ENCODE measurements at regions not wholly inside any gene's neighbourhood (a gene's known extent, or its start where the extent isn't known, plus 50 kb on each side); places are given as distances from the start of the nearest gene placed in this dataset.

GRCh38 chr11:45580399-45580798, 85.0 kb downstream of the CHST1 start:
- Histone ChIP-seq H3K4me3 (ENCODE audit: insufficient read length, low read depth) (no peak overlapping the region), H3K9ac (ENCODE audit: insufficient read length, low read depth) (no peak overlapping the region), H3K27me3 (ENCODE audit: insufficient read depth, insufficient read length) (peaks cover 33% of the 10 kb centered on the region), H3K36me3 (ENCODE audit: insufficient read depth, insufficient read length, low read length) (no peaks in the 10 kb centered on the region), H3K9me3 (ENCODE audit: insufficient read depth, low read length) (no peaks in the 10 kb centered on the region), H3K4me1 (ENCODE audit: insufficient read depth, insufficient read length) (peaks cover 16% of the 10 kb centered on the region)
- DNase-seq (ENCODE audit: low read depth, low spot score): peak; percentile 43
- TF ChIP-seq ZNF274 (IDR thresholded peaks at IDR 0.05; ENCODE audit: low read depth, low read length) (no peak), SUZ12 (IDR thresholded peaks at IDR 0.05; ENCODE audit: extremely low read depth, insufficient read depth, insufficient read length) (no peak), YY1 (IDR thresholded peaks at IDR 0.05; ENCODE audit: insufficient read depth, insufficient read length) (no peak)

- Histone ChIP-seq H3K27me3 (ENCODE audit: insufficient read depth, insufficient read length) (peaks cover 26% of the 10 kb centered on the region), H3K4me1 (ENCODE audit: insufficient read depth, insufficient read length) (peaks cover 16% of the 10 kb centered on the region), H3K9ac (ENCODE audit: insufficient read length, low read depth) (no peak overlapping the region), H3K9me3 (ENCODE audit: insufficient read depth, low read length) (no peaks in the 10 kb centered on the region), H3K36me3 (ENCODE audit: insufficient read depth, insufficient read length, low read length) (no peaks in the 10 kb centered on the region), H3K4me3 (ENCODE audit: insufficient read length, low read depth) (no peak overlapping the region)
- no peak for DNase-seq (ENCODE audit: low read depth, low spot score)
- no peak for TF ChIP-seq ZNF274 (IDR thresholded peaks at IDR 0.05; ENCODE audit: low read depth, low read length)
- no peak for TF ChIP-seq YY1 (IDR thresholded peaks at IDR 0.05; ENCODE audit: insufficient read depth, insufficient read length)
- no peak for TF ChIP-seq SUZ12 (IDR thresholded peaks at IDR 0.05; ENCODE audit: extremely low read depth, insufficient read depth, insufficient read length)
These were observed 87.1 kb downstream of the CHST1 start for GRCh38 chr11:45578316-45578715.

- no peaks in the 10 kb centered on the region for H3K36me3 ChIP-seq (ENCODE audit: insufficient read depth, insufficient read length, low read length)
- no peak overlapping the region for H3K9ac ChIP-seq (ENCODE audit: insufficient read length, low read depth)
- H3K4me1 ChIP-seq (ENCODE audit: insufficient read depth, insufficient read length): peaks cover 16% of the 10 kb centered on the region
- no peaks in the 10 kb centered on the region for H3K9me3 ChIP-seq (ENCODE audit: insufficient read depth, low read length)
- TF ChIP-seq ZNF274 (IDR thresholded peaks at IDR 0.05; ENCODE audit: low read depth, low read length) (no peak), SUZ12 (IDR thresholded peaks at IDR 0.05; ENCODE audit: extremely low read depth, insufficient read depth, insufficient read length) (no peak), YY1 (IDR thresholded peaks at IDR 0.05; ENCODE audit: insufficient read depth, insufficient read length) (no peak)
- H3K4me3 ChIP-seq (ENCODE audit: insufficient read length, low read depth): no peak overlapping the region
- DNase-seq (ENCODE audit: low read depth, low spot score): peak; percentile 44
- peaks cover 20% of the 10 kb centered on the region for H3K27me3 ChIP-seq (ENCODE audit: insufficient read depth, insufficient read length)
These were observed 87.7 kb downstream of the CHST1 start for GRCh38 chr11:45577752-45578151.

- peaks cover 16% of the 10 kb centered on the region for H3K4me1 ChIP-seq (ENCODE audit: insufficient read depth, insufficient read length)
- no peaks in the 10 kb centered on the region for H3K36me3 ChIP-seq (ENCODE audit: insufficient read depth, insufficient read length, low read length)
- no peak for DNase-seq (ENCODE audit: low read depth, low spot score)
- H3K27me3 ChIP-seq (ENCODE audit: insufficient read depth, insufficient read length): peaks cover 9% of the 10 kb centered on the region
- H3K4me3 ChIP-seq (ENCODE audit: insufficient read length, low read depth): no peak overlapping the region
- no peaks in the 10 kb centered on the region for H3K9me3 ChIP-seq (ENCODE audit: insufficient read depth, low read length)
- TF ChIP-seq YY1 (IDR thresholded peaks at IDR 0.05; ENCODE audit: insufficient read depth, insufficient read length) (no peak), ZNF274 (IDR thresholded peaks at IDR 0.05; ENCODE audit: low read depth, low read length) (no peak), SUZ12 (IDR thresholded peaks at IDR 0.05; ENCODE audit: extremely low read depth, insufficient read depth, insufficient read length) (no peak)
- H3K9ac ChIP-seq (ENCODE audit: insufficient read length, low read depth): peak overlapping the region; percentile 46
These were observed 88.8 kb downstream of the CHST1 start for GRCh38 chr11:45576461-45577215.

GRCh38 chr11:45573728-45574127, 91.7 kb downstream of the CHST1 start:
- Histone ChIP-seq H3K4me3 (ENCODE audit: insufficient read length, low read depth) (no peak overlapping the region), H3K9ac (ENCODE audit: insufficient read length, low read depth) (no peak overlapping the region), H3K36me3 (ENCODE audit: insufficient read depth, insufficient read length, low read length) (no peaks in the 10 kb centered on the region), H3K4me1 (ENCODE audit: insufficient read depth, insufficient read length) (peaks cover 16% of the 10 kb centered on the region), H3K27me3 (ENCODE audit: insufficient read depth, insufficient read length) (peaks cover 8% of the 10 kb centered on the region), H3K9me3 (ENCODE audit: insufficient read depth, low read length) (no peaks in the 10 kb centered on the region)
- TF ChIP-seq YY1 (IDR thresholded peaks at IDR 0.05; ENCODE audit: insufficient read depth, insufficient read length) (no peak), SUZ12 (IDR thresholded peaks at IDR 0.05; ENCODE audit: extremely low read depth, insufficient read depth, insufficient read length) (no peak), ZNF274 (IDR thresholded peaks at IDR 0.05; ENCODE audit: low read depth, low read length) (no peak)
- DNase-seq (ENCODE audit: low read depth, low spot score): no peak

- no peaks in the 10 kb centered on the region for H3K9me3 ChIP-seq (ENCODE audit: insufficient read depth, low read length)
- TF ChIP-seq SUZ12 (IDR thresholded peaks at IDR 0.05; ENCODE audit: extremely low read depth, insufficient read depth, insufficient read length) (no peak), YY1 (IDR thresholded peaks at IDR 0.05; ENCODE audit: insufficient read depth, insufficient read length) (no peak), ZNF274 (IDR thresholded peaks at IDR 0.05; ENCODE audit: low read depth, low read length) (no peak)
- H3K27me3 ChIP-seq (ENCODE audit: insufficient read depth, insufficient read length): peaks cover 8% of the 10 kb centered on the region
- no peak for DNase-seq (ENCODE audit: low read depth, low spot score)
- no peaks in the 10 kb centered on the region for H3K36me3 ChIP-seq (ENCODE audit: insufficient read depth, insufficient read length, low read length)
- no peak overlapping the region for H3K4me3 ChIP-seq (ENCODE audit: insufficient read length, low read depth)
- H3K4me1 ChIP-seq (ENCODE audit: insufficient read depth, insufficient read length): peaks cover 11% of the 10 kb centered on the region
- H3K9ac ChIP-seq (ENCODE audit: insufficient read length, low read depth): no peak overlapping the region
These were observed 92.9 kb downstream of the CHST1 start for GRCh38 chr11:45572354-45573123.

- DNase-seq (ENCODE audit: low read depth, low spot score): no peak
- no peaks in the 10 kb centered on the region for H3K36me3 ChIP-seq (ENCODE audit: insufficient read depth, insufficient read length, low read length)
- TF ChIP-seq SUZ12 (IDR thresholded peaks at IDR 0.05; ENCODE audit: extremely low read depth, insufficient read depth, insufficient read length) (no peak), YY1 (IDR thresholded peaks at IDR 0.05; ENCODE audit: insufficient read depth, insufficient read length) (no peak), ZNF274 (IDR thresholded peaks at IDR 0.05; ENCODE audit: low read depth, low read length) (no peak)
- H3K27me3 ChIP-seq (ENCODE audit: insufficient read depth, insufficient read length): peaks cover 8% of the 10 kb centered on the region
- H3K9me3 ChIP-seq (ENCODE audit: insufficient read depth, low read length): no peaks in the 10 kb centered on the region
- no peak overlapping the region for H3K4me3 ChIP-seq (ENCODE audit: insufficient read length, low read depth)
- H3K4me1 ChIP-seq (ENCODE audit: insufficient read depth, insufficient read length): no peaks in the 10 kb centered on the region
- no peak overlapping the region for H3K9ac ChIP-seq (ENCODE audit: insufficient read length, low read depth)
These were observed 95.6 kb downstream of the CHST1 start for GRCh38 chr11:45569776-45570175.

Data from NT2/D1 (cell line).